ENCODE measurements at regions not wholly inside any gene's neighbourhood (a gene's known extent, or its start where the extent isn't known, plus 50 kb on each side); places are given as distances from the start of the nearest gene placed in this dataset.

- TF ChIP-seq CTCF (conservative IDR thresholded peaks at IDR 0.05; ENCODE audit: low read depth, low read length) (no peak), EZH2 (IDR thresholded peaks at IDR 0.05; ENCODE audit: borderline replicate concordance, low read depth, low read length, poor library complexity, severe bottlenecking) (no peak)
Observed at GRCh38 chrX:69398881-69399280, 105.2 kb upstream of the NALF2 start.

Measured in A673 (cell line).